CD4-positive, alpha-beta T cell treated with Interferon alpha-2 for 1 hour (primary cell): ENCODE measurements at regions not wholly inside any gene's neighbourhood (a gene's known extent, or its start where the extent isn't known, plus 50 kb on each side); places are given as distances from the start of the nearest gene placed in this dataset.
"Not testable (repeated sequence)": the region's sequence is repeated elsewhere in the genome, so short reads cannot be mapped to it uniquely, and the experiment has no call there.

Source experiments
- DNase-seq, 2 donors: peaks; one replicate each; pipeline ENCODE4 v3.0.0-alpha.2; 2020 to 2022

- DNase-seq, result no peak
Measured at GRCh38 chr2:117232305-117232704, 582.2 kb upstream of the DDX18 start.

DNA sequence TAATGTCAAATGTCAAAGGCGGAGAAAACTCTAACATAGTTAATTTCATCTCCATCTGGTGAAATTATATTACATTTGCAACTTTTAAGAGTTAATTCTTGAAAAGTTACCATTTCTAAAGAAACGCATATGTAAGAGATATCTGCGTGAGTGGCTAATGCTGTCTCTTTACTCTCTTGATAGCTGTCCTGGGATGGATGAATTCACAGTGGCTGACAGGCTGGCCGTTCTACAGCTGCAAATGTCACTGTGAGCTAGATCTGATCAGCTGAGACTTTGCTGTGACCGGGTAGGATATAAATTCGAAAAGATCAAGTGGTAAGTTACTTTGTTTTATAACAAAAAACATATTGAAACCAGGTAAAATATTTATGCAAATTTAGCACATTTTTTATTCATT, 557.1 kb upstream of the DDX18 start:
- DNase-seq, result no peak

GRCh38 chr2:117269574-117269973, 544.9 kb upstream of the DDX18 start:
- DNase-seq, result no peak

DNA sequence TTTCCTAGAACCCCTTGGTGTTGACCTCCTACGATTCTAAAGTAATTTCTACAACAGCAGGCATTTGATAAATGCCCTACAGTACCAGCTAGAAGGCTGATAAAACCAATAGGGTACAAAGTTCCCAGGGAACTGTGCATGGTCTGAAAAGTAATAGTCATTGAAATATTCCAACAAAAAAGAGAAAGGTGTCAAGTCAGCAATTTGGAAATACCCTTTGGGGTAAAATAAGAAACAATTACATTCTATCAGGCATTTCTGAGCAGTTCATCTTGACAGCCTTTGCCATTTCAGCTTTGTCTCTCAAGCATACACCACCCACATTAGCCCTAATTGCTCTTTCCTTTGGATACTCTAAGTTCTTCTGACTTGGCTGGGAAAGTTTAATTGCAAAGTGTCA, 542.9 kb upstream of the DDX18 start:
- no peak for DNase-seq

- no peak for DNase-seq
Measured at GRCh38 chr2:117273009-117273671, 541.4 kb upstream of the DDX18 start.

DNA sequence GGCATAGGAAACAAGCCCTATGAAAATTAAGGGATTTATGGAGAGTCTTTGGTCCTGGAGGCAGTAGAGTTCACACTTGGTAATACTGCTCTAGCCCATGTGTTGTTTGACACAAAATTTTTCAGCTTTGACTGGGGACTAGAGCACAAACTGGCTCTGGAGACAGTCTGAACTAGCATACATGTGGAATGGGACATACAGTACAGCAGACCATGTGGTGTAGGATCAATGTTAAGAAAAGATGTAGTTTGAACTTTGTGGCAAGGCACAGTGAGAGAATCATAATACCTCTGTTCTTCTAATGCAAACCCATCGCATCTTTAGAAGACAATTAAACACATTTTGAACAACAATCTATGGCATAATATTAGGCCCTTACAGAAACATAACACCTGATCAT, 521.5 kb upstream of the DDX18 start:
- DNase-seq, result no peak

GRCh38 chr2:117299451-117299850, 515.0 kb upstream of the DDX18 start:
- no peak for DNase-seq

DNA sequence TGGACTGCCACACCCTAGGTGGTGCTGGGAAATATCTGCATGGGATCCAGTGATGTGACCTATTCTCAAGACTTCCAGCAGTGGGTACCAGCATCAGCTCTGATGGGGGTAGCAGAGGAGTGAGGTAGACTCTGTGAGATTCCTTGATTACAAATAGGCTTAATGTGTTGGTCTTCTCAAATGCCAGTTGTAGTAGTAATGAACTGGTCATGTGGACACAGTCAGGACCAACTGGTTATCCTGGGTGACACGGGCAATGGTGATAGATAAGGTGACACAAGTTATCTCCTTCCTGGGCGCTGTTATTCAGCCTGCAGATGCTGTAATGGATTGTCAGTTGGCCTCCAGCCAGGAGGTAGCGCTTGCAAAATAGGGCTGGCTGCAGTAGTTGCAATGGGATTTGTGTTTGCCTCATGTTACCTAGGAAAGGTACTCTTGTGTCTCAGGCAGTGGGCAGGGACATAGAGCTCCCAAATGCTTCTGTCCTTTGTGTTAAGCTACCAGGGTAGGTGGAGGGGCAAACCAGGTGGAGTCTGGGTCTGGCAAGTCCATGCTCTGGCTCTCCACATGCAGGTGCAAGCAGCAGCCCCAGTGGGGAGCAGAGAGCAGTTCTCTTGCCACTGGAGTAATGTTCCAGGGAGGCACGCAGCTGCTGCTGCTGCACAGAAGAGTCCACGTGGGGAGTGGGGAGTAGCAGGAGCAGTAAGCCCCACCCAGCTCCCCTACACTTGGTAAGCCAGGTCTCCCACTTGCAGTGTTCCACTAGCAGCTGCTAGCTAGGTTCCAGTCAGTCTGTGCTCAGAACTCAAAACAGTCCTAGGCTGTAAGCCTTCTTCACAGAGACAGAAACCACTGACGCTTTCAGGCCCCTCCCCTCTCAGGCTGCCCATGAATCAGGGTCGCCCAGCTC, 505.4 kb upstream of the DDX18 start:
- DNase-seq, result no peak

DNA sequence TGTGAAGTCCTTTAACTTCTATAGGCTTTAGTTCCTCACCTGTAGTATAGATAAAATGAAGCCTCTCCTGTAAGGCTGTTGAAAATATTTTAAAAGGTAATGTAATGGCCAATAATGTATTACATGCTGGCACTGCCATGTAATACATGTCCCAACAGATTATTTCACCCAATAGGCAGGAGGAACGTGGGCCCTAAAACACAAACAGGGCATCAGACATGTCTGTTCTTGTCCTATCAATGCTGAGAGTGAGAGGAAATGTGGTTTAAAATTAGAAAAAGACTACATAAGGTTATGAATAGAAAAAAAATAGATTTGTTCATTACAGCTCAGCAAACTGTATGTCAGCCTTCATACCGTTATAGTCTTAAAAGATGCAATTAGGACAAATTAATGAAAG, 492.7 kb upstream of the DDX18 start:
- DNase-seq, result no peak

DNA sequence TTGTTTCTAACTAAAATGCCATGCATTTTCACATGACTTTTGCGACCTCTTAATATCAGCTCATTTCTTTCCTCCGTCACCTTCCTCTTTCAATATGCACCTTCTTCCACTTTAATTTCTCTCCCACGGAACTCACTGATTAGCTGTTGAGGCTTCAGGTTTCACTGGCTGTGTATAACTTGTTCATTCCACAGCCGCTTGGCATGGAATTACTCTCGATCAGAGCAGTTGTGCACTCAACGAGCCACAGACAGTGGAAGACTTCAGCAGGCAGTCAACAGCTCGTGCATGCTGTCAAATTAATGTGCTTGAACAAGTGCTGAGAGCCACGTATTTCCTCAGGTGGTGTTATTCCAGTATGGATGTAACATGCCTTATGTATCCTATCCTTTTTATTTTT, 491.2 kb upstream of the DDX18 start:
- no peak for DNase-seq

- DNase-seq, result no peak
Measured at GRCh38 chr2:117330641-117331040, 483.9 kb upstream of the DDX18 start.

GRCh38 chr2:117335967-117336366, 478.5 kb upstream of the DDX18 start:
- DNase-seq, result no peak

GRCh38 chr2:117336496-117336895, 478.0 kb upstream of the DDX18 start:
- DNase-seq, result no peak

DNA sequence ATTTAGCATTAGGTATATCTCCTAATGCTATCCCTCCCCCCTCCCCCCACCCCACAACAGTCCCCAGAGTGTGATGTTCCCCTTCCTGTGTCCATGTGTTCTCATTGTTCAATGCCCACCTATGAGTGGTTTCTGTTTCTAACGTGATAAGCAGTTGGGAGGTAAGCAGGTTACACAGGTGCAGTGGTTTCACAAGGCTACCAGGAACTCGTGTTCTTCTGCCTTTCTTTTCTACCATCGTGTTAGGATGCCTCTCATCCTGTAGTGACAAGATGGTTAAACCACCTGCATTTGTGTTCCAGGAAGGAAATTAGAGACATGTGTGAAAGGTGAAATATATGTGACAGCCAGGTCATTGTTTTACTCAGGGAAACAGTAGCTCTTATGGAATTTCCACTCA, 476.5 kb upstream of the DDX18 start:
- DNase-seq, result not testable (repeated sequence)

GRCh38 chr2:117339980-117340379, 474.5 kb upstream of the DDX18 start:
- no peak for DNase-seq

DNA sequence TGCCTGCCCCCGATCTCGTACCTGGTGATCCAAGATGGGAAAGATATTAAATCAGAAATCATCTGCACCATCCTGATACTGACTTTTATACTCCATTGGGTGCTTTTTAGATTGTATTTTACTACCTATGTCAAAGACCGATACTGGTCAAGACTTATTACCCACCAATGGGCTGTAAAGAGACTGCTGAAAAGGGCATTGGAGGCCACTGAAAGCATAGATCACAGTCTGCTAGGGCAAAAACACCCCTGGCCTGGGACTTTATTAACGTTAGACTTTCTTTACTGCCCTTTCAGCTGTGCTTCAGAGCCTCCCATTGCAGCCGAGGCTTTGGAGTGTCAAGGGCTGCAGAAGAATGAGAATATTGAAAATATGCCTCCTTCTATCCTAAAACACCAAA, 472.8 kb upstream of the DDX18 start:
- DNase-seq, result no peak

DNA sequence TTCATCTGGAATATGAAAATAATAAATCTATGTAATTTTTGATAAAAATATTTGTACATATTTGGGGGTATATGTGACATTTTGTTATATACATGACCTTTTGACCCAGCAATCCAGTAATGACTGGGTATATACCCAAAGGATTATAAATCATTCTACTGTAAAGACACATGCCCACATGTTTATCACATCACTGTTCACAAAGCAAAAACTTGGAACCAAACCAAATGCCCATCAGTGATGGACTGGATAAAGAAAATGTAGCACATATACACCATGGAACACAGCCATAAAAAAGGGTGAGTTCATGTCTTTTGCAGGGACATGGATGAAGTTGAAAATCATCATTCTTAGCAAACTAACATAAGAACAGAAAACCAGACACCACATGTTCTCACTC, 472.1 kb upstream of the DDX18 start:
- DNase-seq, result no peak

DNA sequence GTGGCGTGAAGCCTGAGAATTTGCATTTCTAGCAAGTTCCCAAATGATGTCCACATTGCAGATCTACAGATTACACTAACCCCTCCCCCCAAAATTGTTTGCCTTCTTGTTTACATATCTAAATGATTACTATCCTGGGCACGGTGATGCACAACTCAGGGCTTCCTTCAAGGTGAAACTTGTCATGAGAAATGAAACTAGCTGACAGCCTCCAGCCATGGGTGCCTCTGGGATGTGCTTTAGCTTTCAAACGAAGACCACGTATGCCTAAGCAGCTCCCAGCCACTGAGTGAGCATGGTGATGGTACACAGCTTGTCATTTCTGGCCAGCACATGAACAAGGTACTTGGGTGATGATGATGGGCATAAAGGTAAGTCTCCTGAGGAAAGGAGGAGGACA, 464.8 kb upstream of the DDX18 start:
- no peak for DNase-seq

GRCh38 chr2:117351396-117351795, 463.1 kb upstream of the DDX18 start:
- no peak for DNase-seq

DNA sequence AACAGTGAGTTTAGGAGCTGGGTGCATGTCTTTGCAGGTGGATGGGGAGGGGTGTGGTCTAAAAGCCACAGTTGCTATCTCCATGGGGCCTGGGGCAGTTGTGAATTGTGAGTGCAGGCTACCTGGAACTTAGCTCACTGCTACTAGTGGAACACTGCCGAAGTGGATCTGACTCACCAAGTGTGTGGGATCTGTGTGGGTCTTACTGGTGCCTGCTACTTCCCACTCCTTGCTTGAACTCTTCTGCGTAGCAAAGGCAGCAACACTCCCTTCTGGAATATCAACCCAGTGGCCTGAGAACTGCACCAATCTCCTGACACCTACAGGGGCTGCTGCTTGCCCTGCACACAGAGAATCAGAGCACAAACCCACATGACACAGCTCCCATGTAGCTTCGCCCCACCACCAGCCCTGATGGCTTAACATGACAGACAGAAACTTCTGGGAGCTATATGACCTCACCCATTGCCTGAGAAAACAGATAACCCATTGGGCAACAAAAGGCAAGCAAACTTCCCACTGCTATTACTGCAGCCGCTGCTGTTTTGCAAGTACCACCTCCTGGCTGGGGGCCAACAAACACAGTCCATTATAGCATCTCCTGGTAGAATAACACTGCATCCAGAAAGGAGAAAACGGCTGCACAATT, 455.1 kb upstream of the DDX18 start:
- no peak for DNase-seq

GRCh38 chr2:117360586-117360985, 453.9 kb upstream of the DDX18 start:
- no peak for DNase-seq

DNA sequence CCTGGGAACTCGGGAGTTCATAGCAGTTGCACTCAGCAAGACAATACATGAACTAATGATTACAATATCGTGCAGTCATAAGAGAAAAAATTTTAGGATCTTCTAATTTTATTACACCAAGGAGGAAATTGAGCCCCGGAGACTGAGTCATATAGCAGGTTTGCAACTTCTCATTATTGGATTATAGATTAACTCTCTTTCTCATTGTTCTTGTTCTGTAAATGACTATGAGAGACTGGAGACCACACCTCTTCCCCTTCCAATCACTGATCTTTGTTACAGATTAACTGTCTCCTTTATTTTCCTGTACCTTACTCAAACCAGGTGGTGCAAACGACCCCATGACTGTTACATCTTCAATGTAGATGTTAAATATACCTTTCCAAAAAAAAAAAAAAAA, 435.8 kb upstream of the DDX18 start:
- DNase-seq, result no peak

DNA sequence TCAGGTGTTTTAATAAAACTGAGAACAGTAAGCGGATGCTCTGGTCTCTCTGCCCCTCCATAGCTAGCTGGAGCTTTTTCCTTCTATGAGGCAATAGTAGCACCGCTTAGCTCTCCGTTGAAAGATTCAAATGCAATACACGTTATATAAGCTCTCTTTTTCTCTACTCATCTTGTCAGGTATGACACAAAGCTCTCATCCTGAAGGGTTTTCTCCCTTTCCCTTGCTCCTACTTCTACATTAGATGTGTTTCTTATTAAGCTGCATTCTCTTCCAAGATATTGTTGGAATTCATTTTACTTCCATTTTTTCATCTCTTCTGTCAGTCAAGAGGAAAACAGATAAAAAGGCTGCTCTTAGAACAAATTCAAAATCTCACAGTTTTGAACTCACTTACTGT, 434.6 kb upstream of the DDX18 start:
- no peak for DNase-seq

DNA sequence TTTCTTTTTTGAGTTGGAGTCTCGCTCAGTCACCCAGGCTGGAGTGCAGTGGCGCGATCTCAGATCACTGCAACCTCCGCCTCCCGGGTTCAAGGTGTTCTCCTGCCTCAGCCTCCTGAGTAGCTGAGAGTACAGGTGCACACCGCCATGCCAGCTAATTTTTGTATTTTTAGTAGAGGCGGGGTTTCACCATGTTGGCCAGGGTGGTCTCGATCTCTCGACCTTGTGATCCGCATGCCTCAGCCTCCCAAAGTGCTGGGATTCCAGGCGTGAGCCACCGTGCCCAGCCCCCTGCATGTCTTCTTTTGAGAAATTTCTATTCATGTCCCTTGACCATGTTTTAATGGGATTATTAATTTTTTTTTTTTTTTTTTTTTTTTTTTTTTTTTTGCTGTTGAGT, 430.5 kb upstream of the DDX18 start:
- DNase-seq, result not testable (repeated sequence)
